Spleen (tissue), 11 donors: ENCODE measurements at regions not wholly inside any gene's neighbourhood (a gene's known extent, or its start where the extent isn't known, plus 50 kb on each side); places are given as distances from the start of the nearest gene placed in this dataset.

Source experiments
- DNase-seq: peaks from one replicate; pipeline ENCODE4 v3.0.0-alpha.2; 2020
- H3K27ac ChIP-seq, 8 donors: fragments of 200-600 bp; sonication (generic) in 7 of 8; 1 replicate in 4 of 8; 2 replicates in 4 of 8; pipeline versions ENCODE4 v1.5.0 to v1.8.0; 2016 to 2021; ENCODE audit warnings: inconsistent platforms in 4 of 8, mild to moderate bottlenecking in 4 of 8, moderate library complexity in 1 of 8
- H3K27me3 ChIP-seq, 7 donors: fragments of 200-600 bp; sonication (generic) in 6 of 7; replicated peaks in 1 of 7; 1 replicate in 4 of 7; 2 replicates in 3 of 7; pipeline versions ENCODE4 v1.5.0 to v1.8.0; 2016 to 2021; ENCODE audit warnings: inconsistent platforms in 3 of 7, mild to moderate bottlenecking in 1 of 7
- H3K36me3 ChIP-seq, 6 donors: fragments of 200-600 bp; sonication (generic) in 5 of 6; 1 replicate in 4 of 6; 2 replicates in 2 of 6; pipeline versions ENCODE4 v1.5.0 to v1.8.0; 2016 to 2021; ENCODE audit warnings: inconsistent platforms in 2 of 6
- H3K4me1 ChIP-seq, 6 donors: fragments of 200-600 bp; sonication (generic) in 5 of 6; 1 replicate in 3 of 6; 2 replicates in 3 of 6; pipeline versions ENCODE4 v1.5.0 to v1.8.0; 2016 to 2021; ENCODE audit warnings: inconsistent platforms in 3 of 6
- H3K4me3 ChIP-seq, 8 donors: fragments of 200-600 bp; sonication (generic) in 7 of 8; 1 replicate in 4 of 8; 2 replicates in 4 of 8; pipeline versions ENCODE4 v1.5.0 to v1.8.0; 2016 to 2021; ENCODE audit warnings: inconsistent platforms in 4 of 8, mild to moderate bottlenecking in 4 of 8, moderate library complexity in 2 of 8
- H3K9me3 ChIP-seq, 8 donors: fragments of 200-600 bp; sonication (generic) in 7 of 8; 1 replicate in 4 of 8; 2 replicates in 4 of 8; pipeline versions ENCODE4 v1.5.0 to v1.8.0; 2016 to 2021; ENCODE audit warnings: inconsistent platforms in 4 of 8
- POLR2A ChIP-seq, 3 donors: fragments of 450-650 bp; IDR thresholded peaks; one replicate each; pipeline ENCODE4 v1.5.1; 2017; ENCODE audit warnings: antibody characterized with exemption in 3 of 3, mild to moderate bottlenecking in 1 of 3
- POLR2AphosphoS5 ChIP-seq, 3 donors: sonication (generic); formaldehyde crosslinking; IDR thresholded peaks; one replicate each; pipeline ENCODE4 v1.5.1; 2017; ENCODE audit warnings: antibody characterized with exemption in 3 of 3
- WGBS, 5 donors: extraction: QIAGEN DNeasy Blood & Tissue Kit in 3 of 5; methylation state at CpG; one replicate each; pipeline versions ENCODE4 v1.1.5 to v1.1.7; 2013 to 2018; 5-methylcytosine and 5-hydroxymethylcytosine counted together
- intact Hi-C: fragments of 100-400 bp; cut with DNase I; formaldehyde crosslinking; loops from one replicate; pipeline ENCODE4 v1.15.0; 2023; ENCODE audit warnings: low total_unique reads
- TF ChIP-seq, protein P1 (sequence below), 11 experiments: fragments of 200-600 bp in 7 of 11; fragments of 450-650 bp in 4 of 11; sonication (generic) in 4 of 11; IDR thresholded peaks in 8 of 11; conservative IDR thresholded peaks in 3 of 11; 1 replicate in 7 of 11; 2 replicates in 4 of 11; pipeline versions ENCODE4 v1.4.0 to v1.8.0; 2016 to 2021; ENCODE audit warnings: antibody characterized with exemption in 11 of 11, inconsistent platforms in 4 of 11, mild to moderate bottlenecking in 1 of 11
- donor health status: healthy with polysubstance abuse.
- donor health status: DM: no; HTN: no; CAD: no; lungs with moderate emphysema.
- donor health status: DM: no; HTN: no; CAD: no.
- donor health status: Bipolar disorder and iron deficiency.
- donor health status: healthy.
- donor health status: DM: no; HTN: no; CAD: no.
- donor health status: DM: yes; HTN: yes; CAD: no.

DNA sequence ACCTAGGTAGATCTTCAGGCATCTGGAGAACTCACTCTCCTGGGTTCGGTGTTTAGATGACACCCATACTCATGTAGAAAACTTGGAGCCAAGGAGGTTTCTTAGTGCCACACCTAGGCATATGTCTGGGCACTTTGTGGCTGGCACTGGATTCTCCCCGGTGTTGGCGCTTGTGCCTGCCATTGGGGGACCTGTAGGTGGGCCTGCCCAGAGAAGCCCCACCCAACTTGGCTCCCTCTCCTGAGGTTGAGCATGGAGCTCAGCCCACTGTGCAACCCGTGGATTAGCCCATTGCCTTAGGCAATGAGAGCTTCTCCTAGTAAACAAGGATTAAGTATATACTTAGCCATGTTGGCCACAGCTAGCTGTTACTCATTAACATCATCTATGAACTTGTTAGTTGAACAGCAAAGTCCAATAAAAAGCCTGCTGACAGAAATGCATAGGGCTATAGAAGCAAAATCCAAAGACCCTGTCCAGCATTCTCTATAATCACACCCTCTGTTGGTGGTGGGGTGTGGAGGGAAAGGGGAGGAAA is 335.5 kb upstream of the CHORDC1 start:
- TF ChIP-seq POLR2AphosphoS5 (IDR thresholded peaks at IDR 0.05) (no peak), POLR2A (IDR thresholded peaks at IDR 0.05) (no peak)
- TF ChIP-seq, protein P1, sequence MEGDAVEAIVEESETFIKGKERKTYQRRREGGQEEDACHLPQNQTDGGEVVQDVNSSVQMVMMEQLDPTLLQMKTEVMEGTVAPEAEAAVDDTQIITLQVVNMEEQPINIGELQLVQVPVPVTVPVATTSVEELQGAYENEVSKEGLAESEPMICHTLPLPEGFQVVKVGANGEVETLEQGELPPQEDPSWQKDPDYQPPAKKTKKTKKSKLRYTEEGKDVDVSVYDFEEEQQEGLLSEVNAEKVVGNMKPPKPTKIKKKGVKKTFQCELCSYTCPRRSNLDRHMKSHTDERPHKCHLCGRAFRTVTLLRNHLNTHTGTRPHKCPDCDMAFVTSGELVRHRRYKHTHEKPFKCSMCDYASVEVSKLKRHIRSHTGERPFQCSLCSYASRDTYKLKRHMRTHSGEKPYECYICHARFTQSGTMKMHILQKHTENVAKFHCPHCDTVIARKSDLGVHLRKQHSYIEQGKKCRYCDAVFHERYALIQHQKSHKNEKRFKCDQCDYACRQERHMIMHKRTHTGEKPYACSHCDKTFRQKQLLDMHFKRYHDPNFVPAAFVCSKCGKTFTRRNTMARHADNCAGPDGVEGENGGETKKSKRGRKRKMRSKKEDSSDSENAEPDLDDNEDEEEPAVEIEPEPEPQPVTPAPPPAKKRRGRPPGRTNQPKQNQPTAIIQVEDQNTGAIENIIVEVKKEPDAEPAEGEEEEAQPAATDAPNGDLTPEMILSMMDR (IDR thresholded peaks at IDR 0.05 in 8 of 11, conservative IDR thresholded peaks at IDR 0.05 in 3 of 11) = no peak
- H3K27me3 ChIP-seq = no peaks in the 10 kb centered on the region
- peak; percentile 39 for DNase-seq

DNA sequence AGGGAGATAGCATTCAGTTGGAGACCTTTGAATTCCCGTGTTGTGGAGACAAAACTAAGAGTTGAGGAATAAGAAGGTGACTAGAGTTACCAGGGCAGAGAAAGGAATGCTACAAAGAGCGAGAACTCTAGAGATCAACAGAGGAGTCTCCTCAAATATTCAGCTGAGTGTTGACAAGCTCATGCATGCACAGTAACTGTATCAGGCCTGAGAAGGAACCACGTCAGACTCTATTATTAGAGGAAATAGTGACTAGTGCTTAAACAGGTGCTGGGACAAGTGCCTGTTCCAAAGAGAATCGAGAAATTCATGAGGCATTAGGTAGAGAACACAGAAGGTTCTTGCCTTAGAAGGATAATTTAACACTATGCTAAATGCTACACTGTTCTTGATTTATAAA is 333.8 kb upstream of the CHORDC1 start:
- WGBS, 5 donors = 69 to 82% (median 71%) methylated on average over 4 of the region's 4 CpGs
- Histone ChIP-seq H3K4me1 (no peaks in the 10 kb centered on the region), H3K4me3 (no peak overlapping the region), H3K9me3 (peaks cover 0 to 36% (median 21%) of the 10 kb centered on the region in 8 donors), H3K27me3 (no peaks in the 10 kb centered on the region), H3K27ac (no peak overlapping the region), H3K36me3 (no peaks in the 10 kb centered on the region)
- TF ChIP-seq POLR2AphosphoS5 (IDR thresholded peaks at IDR 0.05) (no peak), POLR2A (IDR thresholded peaks at IDR 0.05) (no peak)
- TF ChIP-seq, protein P1 (IDR thresholded peaks at IDR 0.05 in 8 of 11, conservative IDR thresholded peaks at IDR 0.05 in 3 of 11) = no peak
- no peak for DNase-seq
- intact Hi-C loops = no loop called here

More for the DNA sequence above, 335.5 kb upstream of the CHORDC1 start:
- peaks cover 0 to 36% (median 21%) of the 10 kb centered on the region in 8 donors for H3K9me3 ChIP-seq
- no peak overlapping the region for H3K4me3 ChIP-seq
- no peaks in the 10 kb centered on the region for H3K4me1 ChIP-seq
- intact Hi-C loops = no loop called here
- H3K36me3 ChIP-seq = no peaks in the 10 kb centered on the region
- WGBS, 5 donors = 84 to 92% (median 90%) methylated on average over 4 of the region's 4 CpGs
- no peak overlapping the region for H3K27ac ChIP-seq

DNA sequence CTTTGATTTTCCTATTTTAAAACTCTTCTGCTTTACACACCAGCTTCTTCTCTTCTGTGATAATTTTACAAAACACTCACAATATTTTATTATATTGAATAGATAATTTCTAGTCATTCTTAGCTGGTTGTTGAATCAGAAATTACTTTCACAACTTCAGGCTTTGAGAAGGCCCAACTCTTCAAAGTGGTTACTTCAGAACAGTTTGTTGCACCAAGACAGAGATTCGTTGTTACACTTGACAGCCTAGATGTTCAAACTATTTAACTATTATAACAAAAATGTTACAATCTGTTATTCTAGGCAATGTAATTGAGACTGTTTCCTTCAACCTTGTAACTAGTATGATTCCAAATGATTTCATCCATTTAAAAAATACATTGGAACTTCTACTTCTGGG is 333.2 kb upstream of the CHORDC1 start:
- Histone ChIP-seq H3K4me3 (no peak overlapping the region), H3K27me3 (no peaks in the 10 kb centered on the region), H3K36me3 (no peaks in the 10 kb centered on the region), H3K4me1 (no peaks in the 10 kb centered on the region), H3K27ac (no peak overlapping the region), H3K9me3 (peaks cover 0 to 36% (median 21%) of the 10 kb centered on the region in 8 donors)
- DNase-seq = no peak
- intact Hi-C loops = no loop called here
- TF ChIP-seq POLR2A (IDR thresholded peaks at IDR 0.05) (no peak), POLR2AphosphoS5 (IDR thresholded peaks at IDR 0.05) (no peak)
- TF ChIP-seq, protein P1 (IDR thresholded peaks at IDR 0.05 in 8 of 11, conservative IDR thresholded peaks at IDR 0.05 in 3 of 11) = no peak
- 68 to 92% (median 78%) methylated on average over 1 of the region's 1 CpG for WGBS, 5 donors

DNA sequence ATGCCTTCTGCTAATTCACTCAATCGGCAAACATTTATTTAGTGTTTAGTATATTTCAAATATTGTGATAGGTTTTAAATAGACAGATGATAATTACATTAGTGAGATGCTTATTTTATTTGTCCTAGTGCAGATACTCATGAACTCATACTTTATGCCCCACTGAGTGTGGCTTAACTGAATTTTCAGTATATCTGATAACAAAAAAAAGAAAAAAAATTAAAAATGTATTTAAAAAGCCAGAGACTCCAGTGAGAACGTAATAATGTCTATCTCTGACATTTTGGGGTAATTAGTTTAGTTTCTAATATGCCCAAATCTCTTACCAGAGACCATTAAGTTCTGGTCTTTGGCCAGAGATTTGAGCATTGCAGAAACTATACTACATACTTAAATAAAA is 332.6 kb upstream of the CHORDC1 start:
- Histone ChIP-seq H3K36me3 (no peaks in the 10 kb centered on the region), H3K4me3 (no peak overlapping the region), H3K4me1 (no peaks in the 10 kb centered on the region), H3K9me3 (peaks cover 0 to 32% (median 18%) of the 10 kb centered on the region in 8 donors), H3K27me3 (no peaks in the 10 kb centered on the region), H3K27ac (no peak overlapping the region)
- 66 to 81% (median 72%) methylated on average over 2 of the region's 2 CpGs for WGBS, 5 donors
- TF ChIP-seq, protein P1 (IDR thresholded peaks at IDR 0.05 in 8 of 11, conservative IDR thresholded peaks at IDR 0.05 in 3 of 11) = no peak
- no peak for TF ChIP-seq POLR2A (IDR thresholded peaks at IDR 0.05)
- TF ChIP-seq POLR2AphosphoS5 (IDR thresholded peaks at IDR 0.05) = no peak
- no peak for DNase-seq
- intact Hi-C loops = no loop called here
